GM10248 (cell line): ENCODE measurements at regions not wholly inside any gene's neighbourhood (a gene's known extent, or its start where the extent isn't known, plus 50 kb on each side); places are given as distances from the start of the nearest gene placed in this dataset.
"Not testable (repeated sequence)": the region's sequence is repeated elsewhere in the genome, so short reads cannot be mapped to it uniquely, and the experiment has no call there.

Experiments
- CTCF ChIA-PET: fragments of 300-600 bp; sonication (Branson Sonifier 250); formaldehyde crosslinking; extraction: SDS; loops from one replicate; lab custom pipeline; 2021; ENCODE audit warnings: antibody characterized with exemption; lab: Yijun Ruan, JAX
- POLR2A ChIA-PET: fragments of 350-650 bp; sonication (Branson Sonifier 250); formaldehyde crosslinking; extraction: SDS; loops from one replicate; lab custom pipeline; 2020; ENCODE audit warnings: antibody characterized with exemption; lab: Yijun Ruan, JAX
- DNase-seq: peaks from one replicate; pipeline ENCODE4 v3.0.0; 2012; ENCODE audit errors: extremely low spot score
- CTCF ChIP-seq: IDR thresholded peaks from 2 replicates; pipeline ENCODE4 v1.5.1; 2012; ENCODE audit warnings: mild to moderate bottlenecking, low read depth; ENCODE audit errors: extremely low read depth, missing control alignments, control extremely low read depth

DNA sequence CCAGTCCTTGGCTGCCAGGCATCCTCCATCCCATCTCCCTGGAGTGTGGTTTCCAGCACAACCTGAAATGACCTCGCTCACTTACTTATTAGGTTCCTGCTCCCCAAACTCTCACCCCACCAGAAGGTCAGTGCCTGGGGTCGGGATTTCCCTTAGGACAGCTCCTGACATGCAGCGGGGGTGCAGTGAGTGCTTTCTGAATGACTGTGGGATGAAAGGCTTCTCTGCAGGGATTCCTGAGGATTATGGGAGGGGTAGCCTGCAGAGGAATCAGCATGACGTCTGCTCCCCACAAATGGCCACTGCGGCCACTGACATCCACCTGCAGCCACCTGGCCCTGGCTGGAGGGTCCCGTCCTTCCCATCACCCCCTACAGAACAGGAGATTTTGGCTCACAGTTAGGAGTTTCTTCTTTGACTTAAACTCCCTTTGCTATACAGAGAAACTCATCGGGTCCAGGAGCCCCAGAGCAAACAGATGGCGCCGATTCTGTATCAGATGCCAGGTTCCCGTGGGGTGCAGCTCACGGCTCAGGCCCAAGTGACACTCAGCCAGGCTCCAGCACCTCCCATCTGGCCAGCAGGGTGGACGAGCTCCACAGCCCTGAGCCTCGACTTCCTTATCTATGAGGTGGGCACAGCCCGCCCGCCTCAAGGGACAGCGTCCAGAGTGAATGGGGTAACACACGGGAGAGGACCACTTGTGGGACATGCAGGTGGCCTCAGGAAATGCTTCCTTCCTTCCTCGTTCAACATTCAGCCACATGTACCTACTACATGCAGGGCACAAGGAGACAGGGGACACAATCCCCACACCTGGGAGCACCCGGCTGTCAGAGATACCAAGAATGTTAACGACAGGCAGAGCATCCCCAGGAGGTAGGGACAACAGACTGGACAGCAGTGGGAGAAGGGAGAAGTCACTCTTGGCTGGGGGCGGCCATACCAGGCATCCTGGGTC lies 69.8 kb downstream of the RMI2 start:
- POLR2A ChIA-PET, result no interaction called here
- no peak for DNase-seq
- CTCF ChIA-PET, result interaction anchor here (1.2 to 2.0 kb wide), 4 partner anchors 9 to 452 kb away, joined by 3 to 5 read pairs (median 4); no protein-coding TSS in a partner anchor
- TF ChIP-seq CTCF, result no peak

- DNase-seq, result no peak
- CTCF ChIA-PET, result interaction anchor here (1.1 to 2.0 kb wide), 4 partner anchors 8 to 24 kb away, joined by 3 to 14 read pairs (median 6); no protein-coding TSS in a partner anchor
- POLR2A ChIA-PET, result no interaction called here
- no peak for TF ChIP-seq CTCF
Measured at GRCh38 chr16:11416228-11417001, 71.2 kb downstream of the RMI2 start.

- TF ChIP-seq CTCF, result no peak
- POLR2A ChIA-PET, result no interaction called here
Measured at GRCh38 chr16:11417487-11417886, 72.2 kb downstream of the RMI2 start.

GRCh38 chr16:11418506-11418905 lies 73.2 kb downstream of the RMI2 start:
- POLR2A ChIA-PET, result no interaction called here
- no peak for DNase-seq
- CTCF ChIA-PET, result no interaction called here
- TF ChIP-seq CTCF, result no peak

More at GRCh38 chr16:11417487-11417886, 72.2 kb downstream of the RMI2 start:
- DNase-seq, result no peak
- CTCF ChIA-PET, result interaction anchor here (1.1 to 2.0 kb wide), 4 partner anchors 9 to 25 kb away, joined by 3 to 14 read pairs (median 6); no protein-coding TSS in a partner anchor

- POLR2A ChIA-PET, CTCF ChIA-PET, DNase-seq: not testable (repeated sequence)
Measured at GRCh38 chr16:11420067-11420466, 74.8 kb downstream of the RMI2 start.

DNA sequence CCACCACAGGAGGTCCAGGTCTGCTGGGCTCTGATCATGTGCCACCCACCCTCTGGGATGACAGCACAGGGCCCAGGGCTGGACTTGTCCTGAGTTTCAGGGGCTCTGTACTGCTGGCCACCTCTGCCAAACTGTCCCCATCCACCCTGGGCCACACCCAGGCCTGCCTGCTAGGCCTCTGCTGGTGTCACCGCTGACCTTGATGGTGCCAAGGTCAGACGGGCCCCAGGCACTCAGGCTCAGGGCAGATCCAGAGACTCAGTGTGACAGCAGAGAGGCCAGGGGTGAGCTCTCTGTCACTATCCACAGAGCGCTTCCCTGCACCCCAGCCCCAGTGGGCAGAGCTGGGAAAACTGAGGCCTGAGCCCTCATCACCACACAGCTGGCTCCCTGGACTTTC lies 75.6 kb downstream of the RMI2 start:
- POLR2A ChIA-PET, result interaction anchor here (0.7 kb wide), 1 partner anchor 367 kb away, joined by 3 read pairs; no protein-coding TSS in a partner anchor
- TF ChIP-seq CTCF, result no peak
- no peak for DNase-seq
- CTCF ChIA-PET, result interaction anchor here (0.6 to 1.3 kb wide), 2 partner anchors 13 to 25 kb away, joined by 3 to 6 read pairs; no protein-coding TSS in a partner anchor
